ENCODE measurements at regions not wholly inside any gene's neighbourhood (a gene's known extent, or its start where the extent isn't known, plus 50 kb on each side); places are given as distances from the start of the nearest gene placed in this dataset.

- no peak overlapping the region for H3K27ac ChIP-seq (ENCODE audit: low read depth)
- no peak overlapping the region for H3K4me3 ChIP-seq (ENCODE audit: low read depth, low read length)
- no peaks in the 10 kb centered on the region for H3K4me1 ChIP-seq (ENCODE audit: insufficient read depth)
- WGBS: 77% methylated on average over 2 of the region's 2 CpGs
- no peaks in the 10 kb centered on the region for H3K36me3 ChIP-seq (ENCODE audit: insufficient read depth)
- no peak for DNase-seq (ENCODE audit: extremely low spot score)
Observed at GRCh38 chr14:26206640-26207039, 391.2 kb downstream of the NOVA1 start.

- WGBS: 11% methylated on average over 48 of the region's 48 CpGs
- DNase-seq (ENCODE audit: extremely low spot score): no peak
- Histone ChIP-seq H3K36me3 (ENCODE audit: insufficient read depth) (no peaks in the 10 kb centered on the region), H3K27ac (ENCODE audit: low read depth) (no peak overlapping the region), H3K4me1 (ENCODE audit: insufficient read depth) (no peaks in the 10 kb centered on the region), H3K4me3 (ENCODE audit: low read depth, low read length) (peak overlapping the region; percentile 30)
Observed at GRCh38 chr14:26204728-26205479, 392.9 kb downstream of the NOVA1 start.

- H3K36me3 ChIP-seq (ENCODE audit: insufficient read depth): no peaks in the 10 kb centered on the region
- no peaks in the 10 kb centered on the region for H3K4me1 ChIP-seq (ENCODE audit: insufficient read depth)
- WGBS: 68% methylated on average over 5 of the region's 5 CpGs
- DNase-seq (ENCODE audit: extremely low spot score): no peak
- no peak overlapping the region for H3K27ac ChIP-seq (ENCODE audit: low read depth)
- peak overlapping the region; percentile 30 for H3K4me3 ChIP-seq (ENCODE audit: low read depth, low read length)
Observed at GRCh38 chr14:26204366-26204727, 393.5 kb downstream of the NOVA1 start.

- H3K36me3 ChIP-seq (ENCODE audit: insufficient read depth): no peaks in the 10 kb centered on the region
- no peak overlapping the region for H3K27ac ChIP-seq (ENCODE audit: low read depth)
- H3K4me3 ChIP-seq (ENCODE audit: low read depth, low read length): no peak overlapping the region
- 90% methylated on average over 3 of the region's 3 CpGs for WGBS
- no peaks in the 10 kb centered on the region for H3K4me1 ChIP-seq (ENCODE audit: insufficient read depth)
- DNase-seq (ENCODE audit: extremely low spot score): no peak
Observed at GRCh38 chr14:26200687-26201086, 397.1 kb downstream of the NOVA1 start.

- no peak for DNase-seq (ENCODE audit: extremely low spot score)
- no peaks in the 10 kb centered on the region for H3K36me3 ChIP-seq (ENCODE audit: insufficient read depth)
- H3K4me1 ChIP-seq (ENCODE audit: insufficient read depth): no peaks in the 10 kb centered on the region
- no peak overlapping the region for H3K4me3 ChIP-seq (ENCODE audit: low read depth, low read length)
- 74% methylated on average over 6 of the region's 6 CpGs for WGBS
- H3K27ac ChIP-seq (ENCODE audit: low read depth): no peak overlapping the region
Observed at GRCh38 chr14:26199590-26200370, 398.1 kb downstream of the NOVA1 start.

GRCh38 chr14:26199096-26199495 is 398.7 kb downstream of the NOVA1 start:
- H3K4me3 ChIP-seq (ENCODE audit: low read depth, low read length): no peak overlapping the region
- DNase-seq (ENCODE audit: extremely low spot score): no peak
- H3K36me3 ChIP-seq (ENCODE audit: insufficient read depth): no peaks in the 10 kb centered on the region
- H3K4me1 ChIP-seq (ENCODE audit: insufficient read depth): no peaks in the 10 kb centered on the region
- 64% methylated on average over 2 of the region's 2 CpGs for WGBS
- no peak overlapping the region for H3K27ac ChIP-seq (ENCODE audit: low read depth)

GRCh38 chr14:26194816-26195215 is 403.0 kb downstream of the NOVA1 start:
- H3K4me1 ChIP-seq (ENCODE audit: insufficient read depth): no peaks in the 10 kb centered on the region
- H3K27ac ChIP-seq (ENCODE audit: low read depth): no peak overlapping the region
- H3K36me3 ChIP-seq (ENCODE audit: insufficient read depth): no peaks in the 10 kb centered on the region
- H3K4me3 ChIP-seq (ENCODE audit: low read depth, low read length): no peak overlapping the region
- DNase-seq (ENCODE audit: extremely low spot score): no peak
- 99% methylated on average over 1 of the region's 1 CpG for WGBS

GRCh38 chr14:26191671-26192070 is 406.2 kb downstream of the NOVA1 start:
- H3K4me1 ChIP-seq (ENCODE audit: insufficient read depth): no peaks in the 10 kb centered on the region
- no peaks in the 10 kb centered on the region for H3K36me3 ChIP-seq (ENCODE audit: insufficient read depth)
- WGBS: 86% methylated on average over 1 of the region's 1 CpG
- H3K4me3 ChIP-seq (ENCODE audit: low read depth, low read length): no peak overlapping the region
- no peak for DNase-seq (ENCODE audit: extremely low spot score)
- H3K27ac ChIP-seq (ENCODE audit: low read depth): no peak overlapping the region

GRCh38 chr14:26191123-26191522 is 406.7 kb downstream of the NOVA1 start:
- no peak for DNase-seq (ENCODE audit: extremely low spot score)
- Histone ChIP-seq H3K36me3 (ENCODE audit: insufficient read depth) (no peaks in the 10 kb centered on the region), H3K4me1 (ENCODE audit: insufficient read depth) (no peaks in the 10 kb centered on the region), H3K4me3 (ENCODE audit: low read depth, low read length) (no peak overlapping the region), H3K27ac (ENCODE audit: low read depth) (no peak overlapping the region)
- WGBS: 59% methylated on average over 4 of the region's 4 CpGs

GRCh38 chr14:26190646-26191045 is 407.2 kb downstream of the NOVA1 start:
- WGBS: 63% methylated on average over 2 of the region's 2 CpGs
- no peak overlapping the region for H3K27ac ChIP-seq (ENCODE audit: low read depth)
- H3K36me3 ChIP-seq (ENCODE audit: insufficient read depth): no peaks in the 10 kb centered on the region
- H3K4me3 ChIP-seq (ENCODE audit: low read depth, low read length): no peak overlapping the region
- DNase-seq (ENCODE audit: extremely low spot score): no peak
- no peaks in the 10 kb centered on the region for H3K4me1 ChIP-seq (ENCODE audit: insufficient read depth)

GRCh38 chr14:26187996-26188620 is 409.7 kb downstream of the NOVA1 start:
- no peaks in the 10 kb centered on the region for H3K4me1 ChIP-seq (ENCODE audit: insufficient read depth)
- H3K4me3 ChIP-seq (ENCODE audit: low read depth, low read length): no peak overlapping the region
- WGBS: 49% methylated on average over 2 of the region's 2 CpGs
- H3K36me3 ChIP-seq (ENCODE audit: insufficient read depth): no peaks in the 10 kb centered on the region
- no peak overlapping the region for H3K27ac ChIP-seq (ENCODE audit: low read depth)
- no peak for DNase-seq (ENCODE audit: extremely low spot score)

GRCh38 chr14:26180221-26180620 is 417.6 kb downstream of the NOVA1 start:
- WGBS: 72% methylated on average over 2 of the region's 2 CpGs
- H3K4me1 ChIP-seq (ENCODE audit: insufficient read depth): no peaks in the 10 kb centered on the region

GRCh38 chr14:26175658-26176057 is 422.2 kb downstream of the NOVA1 start:
- Histone ChIP-seq H3K4me1 (ENCODE audit: insufficient read depth) (no peaks in the 10 kb centered on the region), H3K36me3 (ENCODE audit: insufficient read depth) (no peaks in the 10 kb centered on the region), H3K27ac (ENCODE audit: low read depth) (no peak overlapping the region), H3K4me3 (ENCODE audit: low read depth, low read length) (no peak overlapping the region)
- no peak for DNase-seq (ENCODE audit: extremely low spot score)
- 92% methylated on average over 14 of the region's 14 CpGs for WGBS

More at GRCh38 chr14:26180221-26180620, 417.6 kb downstream of the NOVA1 start:
- Histone ChIP-seq H3K36me3 (ENCODE audit: insufficient read depth) (no peaks in the 10 kb centered on the region), H3K27ac (ENCODE audit: low read depth) (no peak overlapping the region), H3K4me3 (ENCODE audit: low read depth, low read length) (no peak overlapping the region)
- no peak for DNase-seq (ENCODE audit: extremely low spot score)

- Histone ChIP-seq H3K4me1 (ENCODE audit: insufficient read depth) (no peaks in the 10 kb centered on the region), H3K4me3 (ENCODE audit: low read depth, low read length) (no peak overlapping the region), H3K27ac (ENCODE audit: low read depth) (no peak overlapping the region), H3K36me3 (ENCODE audit: insufficient read depth) (no peaks in the 10 kb centered on the region)
- no peak for DNase-seq (ENCODE audit: extremely low spot score)
- WGBS: 90% methylated on average over 2 of the region's 2 CpGs
Observed at GRCh38 chr14:26174395-26174794, 423.4 kb downstream of the NOVA1 start.
